ENCODE measurements at regions not wholly inside any gene's neighbourhood (a gene's known extent, or its start where the extent isn't known, plus 50 kb on each side); places are given as distances from the start of the nearest gene placed in this dataset.

GRCh38 chr3:34352778-34353331 is 554.4 kb downstream of the PDCD6IP start:
- H3K9ac ChIP-seq (replicated peaks; ENCODE audit: extremely low read depth, insufficient read depth, low read length) = no peak overlapping the region

DNA sequence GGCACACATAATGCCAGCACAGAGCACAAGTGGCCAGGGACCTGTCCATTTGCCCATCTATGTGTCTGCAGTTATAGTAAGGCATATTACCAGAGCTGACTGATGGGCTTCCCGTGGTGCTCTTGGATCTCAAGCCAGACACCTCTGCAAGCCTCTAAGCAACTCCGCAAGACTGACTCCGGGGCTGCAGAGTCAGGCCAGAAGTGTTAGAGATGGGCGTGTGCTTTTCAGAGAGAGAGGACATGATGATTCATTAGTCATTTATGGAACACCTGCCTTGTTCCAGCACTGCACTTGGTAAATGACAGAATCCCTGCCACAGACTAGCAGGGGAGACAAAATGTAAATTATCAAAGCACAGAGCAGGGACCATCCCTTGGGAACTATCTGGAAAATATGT is 559.0 kb downstream of the PDCD6IP start:
- no peak overlapping the region for H3K4me3 ChIP-seq (replicated peaks in 1 of 3; ENCODE audit: insufficient read depth in 1 of 3, low read depth in 1 of 3, low read length in 3 of 3)
- no peak overlapping the region for H3K27ac ChIP-seq (ENCODE audit: insufficient read depth, low read depth, low read length)
- H2AFZ ChIP-seq (ENCODE audit: low read depth, low read length) = no peak overlapping the region
- no TSS peak for BruUV-seq (replicated peaks)
- DNase-seq (ENCODE audit: low read depth, low spot score) (no peak), FAIRE-seq (no peak)
- no peaks in the 10 kb centered on the region for H3K9me3 ChIP-seq (replicated peaks; ENCODE audit: control insufficient read depth, insufficient read depth, low read length)
- H3K4me1 ChIP-seq (ENCODE audit: control insufficient read depth, extremely low read depth, insufficient read depth, low read length) = no peaks in the 10 kb centered on the region
- no peaks in the 10 kb centered on the region for H3K36me3 ChIP-seq (ENCODE audit: control insufficient read depth in 2 of 2, extremely low read depth in 1 of 2, insufficient read depth in 2 of 2, low read length in 2 of 2)
- H3K79me2 ChIP-seq (ENCODE audit: control insufficient read depth, insufficient read depth, low read length) = no peaks in the 10 kb centered on the region
- no peak for TF ChIP-seq CTCF (IDR thresholded peaks at IDR 0.05; ENCODE audit: extremely low read depth in 1 of 2, insufficient read depth in 1 of 2, low read depth in 1 of 2, low read length in 2 of 2)
- no peak for TF ChIP-seq FOS (IDR thresholded peaks at IDR 0.05; ENCODE audit: borderline replicate concordance, insufficient read depth, low read length)
- TF ChIP-seq POLR2AphosphoS5 (IDR thresholded peaks at IDR 0.05; ENCODE audit: insufficient read depth, low read depth, low read length) = no peak
- no peak for TF ChIP-seq JUN (IDR thresholded peaks at IDR 0.05; ENCODE audit: borderline replicate concordance, insufficient read depth, insufficient read length, low read depth)
- TF ChIP-seq POLR2A (IDR thresholded peaks at IDR 0.05; ENCODE audit: low read depth, low read length) = no peak
- TF ChIP-seq MYC (IDR thresholded peaks at IDR 0.05; ENCODE audit: low read depth, low read length) = no peak
- intact Hi-C loops (cut with micrococcal nuclease) = no loop called here
- no peak overlapping the region for H3K4me2 ChIP-seq (ENCODE audit: insufficient read depth, low read length)
- no peaks in the 10 kb centered on the region for H4K20me1 ChIP-seq (replicated peaks; ENCODE audit: control insufficient read depth, extremely low read depth, insufficient read depth, low read length)
- no peak overlapping the region for H3K9ac ChIP-seq (replicated peaks; ENCODE audit: extremely low read depth, insufficient read depth, low read length)
- dilution Hi-C loops (cut with MboI; ENCODE audit: extremely low pct_ligation_motif_present, low sequenced_read_pairs) = no loop called here
- no peaks in the 10 kb centered on the region for H3K9me1 ChIP-seq (replicated peaks; ENCODE audit: control insufficient read depth, extremely low read depth, insufficient read depth, low read length)
- ChIA-PET CTCF (no interaction called here), POLR2A (no interaction called here)
- no peaks in the 10 kb centered on the region for H3K27me3 ChIP-seq (ENCODE audit: control insufficient read depth in 2 of 2, insufficient read depth in 2 of 2, low read length in 2 of 2)

More at GRCh38 chr3:34352778-34353331, 554.4 kb downstream of the PDCD6IP start:
- H3K4me2 ChIP-seq (ENCODE audit: insufficient read depth, low read length) = no peak overlapping the region
- intact Hi-C loops (cut with micrococcal nuclease) (no loop called here), dilution Hi-C loops (cut with MboI; ENCODE audit: extremely low pct_ligation_motif_present, low sequenced_read_pairs) (no loop called here)
- H3K9me3 ChIP-seq (replicated peaks; ENCODE audit: control insufficient read depth, insufficient read depth, low read length) = no peaks in the 10 kb centered on the region
- no peaks in the 10 kb centered on the region for H3K9me1 ChIP-seq (replicated peaks; ENCODE audit: control insufficient read depth, extremely low read depth, insufficient read depth, low read length)
- ChIA-PET POLR2A (no interaction called here), CTCF (no interaction called here)
- H3K4me3 ChIP-seq (replicated peaks in 1 of 3; ENCODE audit: insufficient read depth in 1 of 3, low read depth in 1 of 3, low read length in 3 of 3) = no peak overlapping the region
- FAIRE-seq (no peak), DNase-seq (ENCODE audit: low read depth, low spot score) (no peak)
- no peaks in the 10 kb centered on the region for H3K36me3 ChIP-seq (ENCODE audit: control insufficient read depth in 2 of 2, extremely low read depth in 1 of 2, insufficient read depth in 2 of 2, low read length in 2 of 2)
- no TSS peak for BruUV-seq (replicated peaks)
- no peaks in the 10 kb centered on the region for H3K79me2 ChIP-seq (ENCODE audit: control insufficient read depth, insufficient read depth, low read length)
- H2AFZ ChIP-seq (ENCODE audit: low read depth, low read length) = no peak overlapping the region
- TF ChIP-seq MYC (IDR thresholded peaks at IDR 0.05; ENCODE audit: low read depth, low read length) = no peak
- no peaks in the 10 kb centered on the region for H3K27me3 ChIP-seq (ENCODE audit: control insufficient read depth in 2 of 2, insufficient read depth in 2 of 2, low read length in 2 of 2)
- H3K4me1 ChIP-seq (ENCODE audit: control insufficient read depth, extremely low read depth, insufficient read depth, low read length) = no peaks in the 10 kb centered on the region
- no peaks in the 10 kb centered on the region for H4K20me1 ChIP-seq (replicated peaks; ENCODE audit: control insufficient read depth, extremely low read depth, insufficient read depth, low read length)
- no peak overlapping the region for H3K27ac ChIP-seq (ENCODE audit: insufficient read depth, low read depth, low read length)

Measured in endothelial cell of umbilical vein (primary cell).